Skeletal muscle tissue (tissue), 3 donors: ENCODE measurements at regions not wholly inside any gene's neighbourhood (a gene's known extent, or its start where the extent isn't known, plus 50 kb on each side); places are given as distances from the start of the nearest gene placed in this dataset.

Experiments
- H3K27ac ChIP-seq: one replicate; pipeline ENCODE4 v1.7.0; 2013; ENCODE audit warnings: mild to moderate bottlenecking, low read depth, low read length, inconsistent platforms
- H3K27me3 ChIP-seq, 3 donors: one replicate each; pipeline ENCODE4 v1.7.0; 2013; ENCODE audit warnings: low read length in 3 of 3; ENCODE audit not compliant: control insufficient read depth in 3 of 3, insufficient read depth in 3 of 3
- H3K36me3 ChIP-seq, 3 donors: one replicate each; pipeline ENCODE4 v1.7.0; 2013; ENCODE audit warnings: low read length in 3 of 3; ENCODE audit not compliant: control insufficient read depth in 3 of 3, insufficient read depth in 3 of 3
- H3K4me1 ChIP-seq, 3 donors: one replicate each; pipeline ENCODE4 v1.7.0; 2013; ENCODE audit warnings: low read length in 3 of 3, mild to moderate bottlenecking in 3 of 3; ENCODE audit not compliant: control insufficient read depth in 3 of 3, insufficient read depth in 3 of 3
- H3K4me3 ChIP-seq, 3 donors: one replicate each; pipeline ENCODE4 v1.7.0; 2013; ENCODE audit warnings: low read length in 3 of 3
- H3K9ac ChIP-seq, 3 donors: one replicate each; pipeline ENCODE4 v1.7.0; 2013; ENCODE audit warnings: low read length in 3 of 3, mild to moderate bottlenecking in 3 of 3, moderate library complexity in 2 of 3, low read depth in 1 of 3
- H3K9me3 ChIP-seq, 3 donors: one replicate each; pipeline ENCODE4 v1.7.0; 2013; ENCODE audit warnings: low read length in 3 of 3; ENCODE audit not compliant: control insufficient read depth in 3 of 3
- donor health status: Osteomylitis.

DNA sequence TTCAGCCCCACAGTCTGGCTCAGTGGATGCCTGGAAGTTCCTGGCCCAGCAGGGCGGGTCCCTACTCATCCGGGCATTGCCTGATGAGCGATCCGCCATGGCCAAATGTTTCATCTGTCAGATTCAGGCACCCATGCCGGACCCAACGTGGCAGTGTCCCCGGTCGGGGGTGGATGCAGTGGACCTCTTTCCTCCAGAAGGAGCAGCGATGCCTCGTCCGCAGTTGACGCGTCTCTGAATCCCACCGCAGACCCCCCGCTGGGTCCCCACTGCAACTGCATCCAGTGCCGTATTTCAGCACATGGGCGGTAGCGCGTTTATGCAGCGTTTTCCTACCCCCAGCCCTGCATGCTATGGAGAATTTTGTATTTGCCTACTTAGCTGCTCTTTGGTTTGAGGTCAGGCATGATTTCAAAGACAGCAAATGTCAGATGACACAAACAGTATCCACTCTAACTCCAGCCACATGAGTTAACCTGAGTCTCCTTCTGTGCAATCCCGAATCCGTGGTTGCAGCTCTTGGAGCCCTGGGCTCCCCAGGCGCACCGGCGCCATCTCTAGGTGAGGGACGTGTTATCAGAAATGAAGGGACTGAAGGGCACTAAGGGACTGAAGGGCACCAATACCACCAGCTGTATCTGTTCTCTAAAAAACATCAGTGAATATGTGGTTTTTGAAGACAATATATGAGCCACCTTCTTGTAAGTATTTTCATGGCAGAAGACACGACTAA is 72.6 kb upstream of the THBS2 start:
- no peak overlapping the region for H3K27ac ChIP-seq
- no peak overlapping the region for H3K9ac ChIP-seq
- peaks cover 0 to 4% (median 2%) of the 10 kb centered on the region in 3 donors for H3K4me1 ChIP-seq
- no peak overlapping the region for H3K4me3 ChIP-seq
- H3K27me3 ChIP-seq = peaks cover 0 to 5% (median 0%) of the 10 kb centered on the region in 3 donors
- H3K9me3 ChIP-seq = no peaks in the 10 kb centered on the region
- H3K36me3 ChIP-seq = no peaks in the 10 kb centered on the region

DNA sequence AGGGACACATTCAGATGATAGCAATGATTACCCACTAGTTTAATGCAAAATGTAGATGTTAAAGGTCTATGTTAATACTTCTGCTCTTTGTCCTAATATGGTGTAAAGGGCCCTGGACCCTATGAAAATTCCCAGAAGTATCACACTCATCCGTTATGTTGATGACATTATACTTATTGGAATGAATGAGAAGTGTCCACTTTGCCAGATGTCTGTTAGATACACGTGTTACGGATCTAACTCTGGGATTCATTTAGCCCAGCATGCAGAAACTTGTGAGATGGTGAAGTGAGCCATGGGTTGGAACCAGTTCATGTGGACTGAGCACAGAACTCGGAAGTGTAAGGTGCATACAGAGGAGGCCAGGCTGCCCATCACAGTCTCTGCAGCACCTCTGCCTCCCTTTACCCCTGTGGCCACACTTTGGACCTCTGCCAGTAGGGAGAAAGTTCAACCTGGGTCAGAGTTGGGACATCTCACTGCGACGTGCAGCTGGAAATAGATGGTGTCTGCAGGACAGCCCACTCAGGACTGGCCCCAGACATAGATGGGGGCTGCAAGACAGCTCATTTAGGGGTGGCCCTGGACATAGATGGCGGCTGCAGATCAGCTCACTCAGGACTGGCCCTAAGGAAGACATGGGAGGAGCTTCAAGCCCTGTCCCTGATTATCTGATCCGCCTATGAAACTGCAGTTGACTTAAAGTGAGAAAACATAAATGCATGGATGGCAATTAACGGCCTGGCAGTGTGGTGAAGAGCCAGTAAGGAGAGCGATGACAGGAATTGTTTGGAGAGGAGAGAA is 71.2 kb upstream of the THBS2 start:
- H3K4me3 ChIP-seq = peak overlapping the region in 1 of 3 donors; percentile 13
- H3K27ac ChIP-seq = no peak overlapping the region
- H3K9me3 ChIP-seq = no peaks in the 10 kb centered on the region
- peaks cover 0 to 4% (median 2%) of the 10 kb centered on the region in 3 donors for H3K4me1 ChIP-seq
- no peaks in the 10 kb centered on the region for H3K27me3 ChIP-seq
- H3K36me3 ChIP-seq = no peaks in the 10 kb centered on the region
- H3K9ac ChIP-seq = no peak overlapping the region

DNA sequence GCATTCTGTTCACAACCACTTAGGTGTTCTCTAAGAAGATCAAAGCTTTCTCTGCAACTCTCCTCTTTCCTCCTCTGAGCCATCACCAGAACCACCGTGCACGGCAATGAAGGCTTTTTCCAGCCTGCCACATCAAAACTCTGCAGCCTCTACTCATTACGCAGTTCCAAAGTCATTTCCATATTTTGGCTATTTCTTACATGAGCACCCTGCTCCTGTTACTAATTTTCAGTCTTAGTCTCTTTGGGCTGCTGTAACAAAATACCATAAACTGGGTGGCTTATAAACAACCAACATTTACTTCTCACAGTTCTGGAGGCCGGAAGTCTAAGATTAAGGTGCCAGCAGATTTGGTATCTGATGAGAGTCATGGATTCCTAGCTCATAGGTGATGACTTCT is 70.4 kb upstream of the THBS2 start:
- Histone ChIP-seq H3K9ac (no peak overlapping the region), H3K27ac (no peak overlapping the region), H3K27me3 (no peaks in the 10 kb centered on the region), H3K9me3 (no peaks in the 10 kb centered on the region), H3K36me3 (no peaks in the 10 kb centered on the region), H3K4me3 (no peak overlapping the region), H3K4me1 (peaks cover 0 to 4% (median 2%) of the 10 kb centered on the region in 3 donors)

DNA sequence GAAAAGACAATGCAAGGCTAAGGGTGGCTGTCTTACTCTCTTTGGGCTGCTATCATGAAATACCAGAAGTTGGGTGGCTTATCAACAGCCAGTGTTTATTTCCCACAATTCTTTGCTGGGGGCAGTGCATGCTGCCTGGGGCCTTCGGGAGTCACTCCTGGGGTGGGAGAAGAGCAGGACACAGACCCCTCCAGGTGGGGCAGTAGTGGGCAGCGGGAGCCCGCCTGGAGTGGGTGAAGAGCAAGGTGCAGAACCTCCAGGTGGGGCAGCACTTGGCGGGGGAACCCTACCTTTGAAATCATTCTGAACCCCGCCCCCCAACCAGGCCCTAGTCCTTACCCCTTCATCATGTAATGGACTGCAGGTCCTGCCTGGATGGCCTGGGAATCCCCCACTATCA is 69.6 kb upstream of the THBS2 start:
- Histone ChIP-seq H3K4me3 (no peak overlapping the region), H3K9me3 (no peaks in the 10 kb centered on the region), H3K27ac (no peak overlapping the region), H3K27me3 (no peaks in the 10 kb centered on the region), H3K36me3 (no peaks in the 10 kb centered on the region), H3K4me1 (peaks cover 0 to 4% (median 2%) of the 10 kb centered on the region in 3 donors), H3K9ac (no peak overlapping the region)

DNA sequence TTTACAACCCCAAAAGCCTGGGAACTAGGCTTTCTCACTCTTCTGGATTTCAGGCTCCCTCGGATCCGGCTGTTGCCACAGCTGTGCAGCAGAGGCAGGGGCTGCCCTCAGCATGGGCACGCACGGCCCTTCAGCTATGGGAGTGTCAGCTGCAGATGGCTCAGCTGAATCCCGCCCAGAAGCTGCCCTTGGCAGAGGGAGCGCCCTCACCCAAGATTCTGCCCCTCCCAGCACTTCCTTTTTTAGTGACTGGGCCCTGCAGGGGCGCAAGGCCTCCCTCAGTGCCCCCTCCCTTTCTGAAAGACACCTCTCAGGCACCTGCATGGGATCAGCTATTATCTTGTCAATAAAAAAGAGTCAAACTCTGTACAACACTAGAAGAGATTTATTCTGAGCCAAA is 67.9 kb upstream of the THBS2 start:
- no peaks in the 10 kb centered on the region for H3K9me3 ChIP-seq
- H3K4me1 ChIP-seq = peaks cover 0 to 4% (median 2%) of the 10 kb centered on the region in 3 donors
- H3K36me3 ChIP-seq = no peaks in the 10 kb centered on the region

DNA sequence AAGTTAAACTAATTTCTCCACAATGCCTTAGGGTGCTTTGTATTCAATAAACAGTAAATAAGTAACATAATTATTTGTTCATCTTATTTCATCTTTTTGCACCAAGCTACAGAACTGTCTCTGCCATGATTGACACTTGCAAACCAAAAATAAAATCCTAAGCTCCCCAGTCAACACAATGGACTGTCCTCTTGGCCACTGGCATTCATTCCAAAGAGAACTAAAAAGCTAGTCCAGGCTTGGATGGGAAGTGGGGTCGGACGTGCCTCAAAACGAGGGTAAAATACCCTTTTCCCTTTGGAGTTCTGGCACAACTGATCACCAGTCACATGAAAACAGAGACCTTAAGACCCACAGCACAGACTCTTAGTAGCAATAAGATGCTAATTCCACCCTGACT is 66.4 kb upstream of the THBS2 start:
- Histone ChIP-seq H3K36me3 (no peaks in the 10 kb centered on the region), H3K4me3 (no peak overlapping the region), H3K27ac (peak overlapping the region; percentile 48), H3K9ac (no peak overlapping the region), H3K27me3 (peaks cover 2 to 4% (median 4%) of the 10 kb centered on the region in 3 donors), H3K4me1 (peaks cover 0 to 2% (median 0%) of the 10 kb centered on the region in 3 donors), H3K9me3 (no peaks in the 10 kb centered on the region)

More for the DNA sequence above, 67.9 kb upstream of the THBS2 start:
- no peak overlapping the region for H3K4me3 ChIP-seq
- no peak overlapping the region for H3K9ac ChIP-seq
- peaks cover 0 to 4% (median 4%) of the 10 kb centered on the region in 3 donors for H3K27me3 ChIP-seq
- no peak overlapping the region for H3K27ac ChIP-seq

DNA sequence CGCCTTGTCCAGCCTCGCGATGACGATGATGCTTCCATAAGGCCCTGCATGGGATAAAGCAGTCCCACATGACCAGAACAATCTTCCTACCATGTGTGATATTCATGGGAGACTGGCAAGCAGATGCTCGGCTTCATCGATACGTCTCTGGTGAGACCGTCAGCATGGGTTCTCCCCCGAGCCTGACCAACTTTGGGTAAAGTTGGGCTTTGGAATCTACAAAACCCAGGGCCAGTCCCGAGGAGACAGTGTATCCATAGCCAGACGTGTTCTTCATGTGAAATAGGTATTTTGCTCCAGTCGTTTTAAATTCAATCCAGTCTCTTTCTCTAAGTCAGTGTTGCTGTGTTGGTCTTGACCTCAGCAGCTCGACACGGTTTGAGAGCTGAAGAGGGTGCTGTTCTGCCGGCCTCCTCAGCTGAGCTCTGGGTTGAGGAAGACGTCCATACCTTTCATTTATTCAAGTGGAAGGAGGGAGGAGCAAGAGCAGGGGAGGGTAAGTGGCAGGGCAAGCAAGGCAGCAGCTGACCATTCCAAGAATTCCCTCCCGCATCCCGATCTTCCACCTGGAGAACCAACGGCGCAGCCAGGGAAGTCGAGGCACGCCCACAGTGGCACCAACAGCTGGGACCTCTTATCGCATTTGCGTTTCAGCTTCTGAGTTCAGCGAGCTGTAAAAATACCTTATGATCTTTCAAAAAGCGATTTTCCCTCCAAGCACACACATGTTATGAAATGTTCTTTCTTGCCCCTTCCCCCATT is 64.0 kb upstream of the THBS2 start:
- H3K4me1 ChIP-seq = no peaks in the 10 kb centered on the region
- H3K9ac ChIP-seq = no peak overlapping the region
- H3K4me3 ChIP-seq = no peak overlapping the region
- H3K9me3 ChIP-seq = no peaks in the 10 kb centered on the region
- peaks cover 2 to 4% (median 4%) of the 10 kb centered on the region in 3 donors for H3K27me3 ChIP-seq
- H3K36me3 ChIP-seq = no peaks in the 10 kb centered on the region
- H3K27ac ChIP-seq = no peak overlapping the region

DNA sequence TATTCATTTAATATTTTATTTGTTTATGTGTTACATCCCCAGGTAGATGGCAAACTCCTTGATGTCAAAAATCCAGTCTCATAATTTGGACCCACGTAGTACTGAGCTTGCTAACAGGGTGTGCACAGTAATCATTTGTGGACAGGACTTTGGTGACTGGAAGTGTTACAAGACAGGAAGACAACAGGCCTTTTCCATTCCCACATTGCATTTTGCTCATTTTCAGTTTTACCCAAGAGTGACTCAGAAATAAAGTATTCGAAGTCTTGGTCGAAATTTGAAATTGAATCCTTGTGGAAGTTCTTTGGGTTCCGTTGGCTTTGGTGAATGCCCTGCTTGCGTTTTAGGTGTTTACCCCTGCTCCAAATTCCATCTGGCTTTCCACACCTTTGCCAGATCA is 63.0 kb upstream of the THBS2 start:
- Histone ChIP-seq H3K4me1 (no peaks in the 10 kb centered on the region), H3K27ac (no peak overlapping the region), H3K9ac (no peak overlapping the region), H3K4me3 (no peak overlapping the region), H3K36me3 (no peaks in the 10 kb centered on the region), H3K9me3 (no peaks in the 10 kb centered on the region), H3K27me3 (peaks cover 2 to 4% (median 4%) of the 10 kb centered on the region in 3 donors)

DNA sequence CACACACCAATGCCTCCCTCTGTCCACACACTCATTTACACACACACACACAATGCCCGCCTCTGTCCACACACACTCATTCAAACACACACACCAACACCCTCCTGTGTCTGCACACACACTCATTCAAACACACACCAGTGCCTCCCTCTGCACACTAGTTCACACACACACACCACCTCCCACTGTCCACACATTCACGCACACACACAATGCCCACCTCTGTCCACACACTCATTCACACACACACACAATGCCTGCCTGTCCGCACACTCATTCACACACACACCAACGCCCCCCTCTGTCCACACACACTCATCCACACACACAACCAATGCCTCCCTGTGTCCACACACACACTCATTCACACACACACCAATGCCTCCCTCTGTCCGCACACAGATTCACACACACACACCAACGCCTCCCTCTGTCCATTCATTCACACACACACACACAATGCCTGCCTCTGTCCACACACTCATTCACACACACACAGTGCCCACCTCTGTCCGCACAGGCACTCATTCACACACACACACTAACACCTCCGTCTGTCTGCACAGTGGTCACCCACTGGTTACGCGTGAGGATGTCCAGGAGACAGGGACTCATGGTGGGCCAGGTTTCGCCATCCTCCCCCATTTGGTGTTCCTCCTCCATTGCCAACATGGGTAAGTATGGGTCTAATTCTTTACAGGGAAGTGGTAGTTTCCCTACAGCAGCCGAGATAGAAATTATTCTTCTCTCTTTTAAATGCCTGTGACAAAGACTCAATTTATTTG is 62.4 kb upstream of the THBS2 start:
- H3K9me3 ChIP-seq = no peaks in the 10 kb centered on the region
- peaks cover 2 to 4% (median 4%) of the 10 kb centered on the region in 3 donors for H3K27me3 ChIP-seq
- no peaks in the 10 kb centered on the region for H3K36me3 ChIP-seq
- H3K9ac ChIP-seq = no peak overlapping the region
- no peak overlapping the region for H3K27ac ChIP-seq
- H3K4me1 ChIP-seq = no peaks in the 10 kb centered on the region
- H3K4me3 ChIP-seq = no peak overlapping the region
